ENCODE measurements at regions not wholly inside any gene's neighbourhood (a gene's known extent, or its start where the extent isn't known, plus 50 kb on each side); places are given as distances from the start of the nearest gene placed in this dataset.
A peak's percentile ranks its signal among the peaks of the same experiment; 100 is the strongest.

- TF ChIP-seq CTCF (optimal IDR thresholded peaks at IDR 0.05 in 1 of 3, IDR thresholded peaks at IDR 0.05 in 1 of 3, conservative IDR thresholded peaks at IDR 0.05 in 1 of 3; ENCODE audit: extremely low read depth in 1 of 3, insufficient read depth in 2 of 3, low read length in 3 of 3) (peak; percentile 32 to 76 (median 45)), EZH2 (IDR thresholded peaks at IDR 0.05; ENCODE audit: low read length) (no peak)
These were observed 773.4 kb downstream of the BRINP1 start for GRCh38 chr9:118595719-118596305.
